AG09309 (cell line): ENCODE measurements at regions not wholly inside any gene's neighbourhood (a gene's known extent, or its start where the extent isn't known, plus 50 kb on each side); places are given as distances from the start of the nearest gene placed in this dataset.

Experiments used
- DNase-seq: peaks from one replicate; pipeline ENCODE4 v3.0.0-alpha.2; 2010; ENCODE audit warnings: low read depth
- H3K4me3 ChIP-seq: 2 replicates; pipeline ENCODE4 v1.5.1; 2011; ENCODE audit warnings: mild to moderate bottlenecking, low read depth, low read length, moderate library complexity; ENCODE audit not compliant: control insufficient read depth
- CTCF ChIP-seq: IDR thresholded peaks from 2 replicates; pipeline ENCODE4 v1.5.1; 2011; ENCODE audit warnings: mild to moderate bottlenecking, low read depth, low read length, inconsistent platforms; ENCODE audit not compliant: insufficient read depth, control insufficient read depth; ENCODE audit errors: missing control alignments

GRCh38 chr1:81600363-81600762 is 200.4 kb upstream of the ADGRL2 start:
- DNase-seq, result no peak
- H3K4me3 ChIP-seq, result no peak overlapping the region
- no peak for TF ChIP-seq CTCF

GRCh38 chr1:81598623-81599022 is 202.1 kb upstream of the ADGRL2 start:
- TF ChIP-seq CTCF, result no peak
- DNase-seq, result no peak

GRCh38 chr1:81597720-81598426 is 202.9 kb upstream of the ADGRL2 start:
- no peak for DNase-seq
- no peak overlapping the region for H3K4me3 ChIP-seq
- TF ChIP-seq CTCF, result no peak

More at GRCh38 chr1:81598623-81599022, 202.1 kb upstream of the ADGRL2 start:
- H3K4me3 ChIP-seq, result no peak overlapping the region

GRCh38 chr1:81596341-81596740 is 204.4 kb upstream of the ADGRL2 start:
- H3K4me3 ChIP-seq, result no peak overlapping the region
- TF ChIP-seq CTCF, result no peak
- DNase-seq, result no peak

- H3K4me3 ChIP-seq, result no peak overlapping the region
- DNase-seq, result no peak
- TF ChIP-seq CTCF, result no peak
Observed at GRCh38 chr1:81594206-81594605, 206.5 kb upstream of the ADGRL2 start.

GRCh38 chr1:81592233-81592632 is 208.5 kb upstream of the ADGRL2 start:
- DNase-seq, result no peak
- H3K4me3 ChIP-seq, result no peak overlapping the region
- no peak for TF ChIP-seq CTCF
